Mucosa of descending colon (tissue), 3 donors: ENCODE measurements at regions not wholly inside any gene's neighbourhood (a gene's known extent, or its start where the extent isn't known, plus 50 kb on each side); places are given as distances from the start of the nearest gene placed in this dataset.

Source experiments
- ATAC-seq: fragments of 200-7000 bp; cut with Tn5 transposase; one replicate; pipeline ENCODE4 v1.9.1; 2020; ENCODE audit warnings: mild to moderate bottlenecking, moderate library complexity
- DNase-seq, 3 donors: peaks; one replicate each; pipeline ENCODE4 v3.0.0-alpha.2; 2020
- H3K36me3 ChIP-seq: fragments of 200-600 bp; one replicate; pipeline ENCODE4 v1.8.0; 2021; ENCODE audit warnings: low read depth, mild to moderate bottlenecking
- H3K4me1 ChIP-seq: fragments of 200-600 bp; one replicate; pipeline ENCODE4 v1.8.0; 2021; ENCODE audit warnings: low read depth, mild to moderate bottlenecking
- H3K4me3 ChIP-seq: fragments of 200-600 bp; one replicate; pipeline ENCODE4 v1.8.0; 2021; ENCODE audit warnings: mild to moderate bottlenecking
- H3K9me3 ChIP-seq: fragments of 200-600 bp; one replicate; pipeline ENCODE4 v1.8.0; 2021; ENCODE audit warnings: mild to moderate bottlenecking
- CTCF ChIP-seq: fragments of 200-600 bp; IDR thresholded peaks from one replicate; pipeline ENCODE4 v1.8.0; 2022; ENCODE audit warnings: antibody characterized with exemption, mild to moderate bottlenecking
- intact Hi-C, 2 donors: fragments of 100-400 bp; cut with DNase I in 1 of 2; cut with micrococcal nuclease in 1 of 2; formaldehyde crosslinking; loops; one replicate each; pipeline versions ENCODE4 v1.11.0 to v1.11.1; 2022; cut with DNase I, micrococcal nuclease
- donor health status: DM: no; HTN: no; CAD: no; lungs with moderate emphysema.
- donor health status: DM: no; HTN: no; CAD: no.
- donor health status: DM: no; HTN: yes; CAD: no.

DNA sequence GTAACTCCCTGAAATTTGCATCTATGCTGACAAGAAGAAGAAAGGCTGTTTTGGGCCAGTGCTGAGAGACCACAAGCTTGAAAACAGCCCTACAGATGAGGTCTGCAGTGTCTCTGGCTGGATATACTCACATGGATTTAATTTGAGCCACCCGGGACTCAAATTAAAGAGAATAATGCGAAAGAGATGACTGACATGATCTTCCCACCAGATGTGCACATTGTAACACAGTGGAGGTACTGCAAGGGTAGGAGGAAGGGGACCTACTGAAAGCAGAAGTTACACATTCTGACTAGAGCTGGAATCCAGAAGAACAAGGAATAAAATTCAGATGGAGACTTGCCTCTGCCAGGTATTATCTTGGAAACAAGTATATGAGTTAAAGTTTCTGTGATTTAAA is 728.3 kb upstream of the SGO1 start:
- intact Hi-C loops = no loop called here

DNA sequence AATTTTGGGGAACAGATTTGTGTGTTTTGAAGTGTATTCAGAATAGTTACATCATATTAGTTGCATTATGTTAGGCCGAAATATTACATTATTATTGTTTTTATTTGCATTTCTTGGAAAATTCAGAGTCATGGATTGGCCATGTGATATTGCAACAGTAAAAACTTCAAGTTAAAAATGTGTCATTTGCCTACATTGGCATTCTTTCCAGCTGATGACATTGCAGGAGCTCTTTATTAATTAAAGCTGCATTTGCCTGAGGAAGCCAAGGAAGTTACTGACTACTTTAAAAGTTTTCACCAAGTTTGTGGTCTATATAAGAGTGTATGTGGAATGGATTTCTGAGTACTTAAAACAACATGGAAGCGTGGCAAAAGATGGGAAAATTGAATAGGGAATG is 726.4 kb upstream of the SGO1 start:
- intact Hi-C loops = no loop called here
- no peak for ATAC-seq

More for the DNA sequence above, 728.3 kb upstream of the SGO1 start:
- no peak overlapping the region for H3K4me3 ChIP-seq
- H3K4me1 ChIP-seq = no peaks in the 10 kb centered on the region
- H3K36me3 ChIP-seq = no peaks in the 10 kb centered on the region
- DNase-seq (no peak), ATAC-seq (no peak)
- no peak for TF ChIP-seq CTCF
- H3K9me3 ChIP-seq = peaks cover 50% of the 10 kb centered on the region

GRCh38 chr3:20909511-20909910 is 723.5 kb upstream of the SGO1 start:
- Histone ChIP-seq H3K4me3 (no peak overlapping the region), H3K4me1 (no peaks in the 10 kb centered on the region), H3K36me3 (no peaks in the 10 kb centered on the region), H3K9me3 (peaks cover 16% of the 10 kb centered on the region)
- no peak for TF ChIP-seq CTCF
- intact Hi-C loops = no loop called here
- no peak for ATAC-seq
- no peak for DNase-seq

More for the DNA sequence above, 726.4 kb upstream of the SGO1 start:
- no peak for DNase-seq
- H3K9me3 ChIP-seq = peaks cover 37% of the 10 kb centered on the region
- TF ChIP-seq CTCF = no peak
- no peak overlapping the region for H3K4me3 ChIP-seq
- H3K36me3 ChIP-seq = no peaks in the 10 kb centered on the region
- H3K4me1 ChIP-seq = no peaks in the 10 kb centered on the region

GRCh38 chr3:20905210-20905805 is 719.3 kb upstream of the SGO1 start:
- no peak for ATAC-seq

DNA sequence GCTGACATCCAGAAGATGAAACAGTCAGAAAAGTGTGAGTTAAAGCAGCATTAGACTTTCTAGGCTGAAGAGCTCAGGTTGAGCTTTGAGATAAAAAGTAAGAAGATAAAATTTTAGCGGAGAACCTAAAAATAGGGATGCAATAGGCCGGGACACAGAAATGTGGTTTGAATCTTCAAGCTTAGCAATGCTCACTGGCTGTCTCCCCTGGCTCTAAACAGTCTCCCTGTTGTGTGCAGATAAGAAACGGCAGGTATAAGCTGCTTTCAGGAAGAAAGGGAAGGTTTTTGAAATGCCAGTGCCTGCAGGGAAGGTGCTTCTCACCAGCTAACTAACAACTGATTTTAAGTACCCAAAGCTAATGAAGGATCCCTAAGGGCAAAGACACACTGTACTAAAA is 718.7 kb upstream of the SGO1 start:
- Histone ChIP-seq H3K9me3 (peaks cover 19% of the 10 kb centered on the region), H3K4me1 (no peaks in the 10 kb centered on the region), H3K4me3 (no peak overlapping the region), H3K36me3 (no peaks in the 10 kb centered on the region)
- intact Hi-C loops = no loop called here
- ATAC-seq (no peak), DNase-seq (no peak)
- TF ChIP-seq CTCF = no peak

More at GRCh38 chr3:20905210-20905805, 719.3 kb upstream of the SGO1 start:
- H3K4me1 ChIP-seq = no peaks in the 10 kb centered on the region
- no peak for DNase-seq
- TF ChIP-seq CTCF = no peak
- intact Hi-C loops = no loop called here
- H3K36me3 ChIP-seq = no peaks in the 10 kb centered on the region
- H3K9me3 ChIP-seq = peaks cover 18% of the 10 kb centered on the region
- H3K4me3 ChIP-seq = no peak overlapping the region

DNA sequence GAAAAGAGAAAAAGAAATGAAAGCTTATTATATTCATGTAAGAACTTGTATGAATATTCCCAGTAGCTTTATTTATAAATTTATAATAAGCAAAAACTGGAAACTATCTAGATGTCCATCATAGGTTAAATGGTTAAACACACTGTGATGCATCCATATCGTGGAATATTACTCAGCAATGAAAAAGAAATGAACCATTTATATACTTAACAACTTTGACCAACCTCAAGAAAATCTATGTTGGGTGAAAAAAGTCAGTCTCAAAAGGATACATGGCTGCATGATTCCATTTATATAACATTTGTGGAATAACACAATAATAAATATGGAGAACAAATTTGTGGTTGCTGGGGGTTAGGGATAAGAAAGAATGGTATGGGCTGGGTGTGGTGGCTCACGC is 713.0 kb upstream of the SGO1 start:
- DNase-seq (no peak), ATAC-seq (no peak)
- Histone ChIP-seq H3K4me1 (no peaks in the 10 kb centered on the region), H3K36me3 (no peaks in the 10 kb centered on the region), H3K4me3 (no peak overlapping the region), H3K9me3 (peaks cover 35% of the 10 kb centered on the region)
- intact Hi-C loops = no loop called here
- TF ChIP-seq CTCF = no peak
